ENCODE measurements at regions not wholly inside any gene's neighbourhood (a gene's known extent, or its start where the extent isn't known, plus 50 kb on each side); places are given as distances from the start of the nearest gene placed in this dataset.

- TF ChIP-seq POLR2AphosphoS5 (IDR thresholded peaks at IDR 0.05), result no peak
- no peak for TF ChIP-seq CTCF (IDR thresholded peaks at IDR 0.05)
- TF ChIP-seq POLR2A (IDR thresholded peaks at IDR 0.05), result no peak
- no peak for TF ChIP-seq EP300 (IDR thresholded peaks at IDR 0.05)
These were observed 502.2 kb upstream of the LMCD1 start for GRCh38 chr3:7999384-7999783.

All from upper lobe of left lung (tissue), 4 donors.